MM.1S (cell line): ENCODE measurements at regions not wholly inside any gene's neighbourhood (a gene's known extent, or its start where the extent isn't known, plus 50 kb on each side); places are given as distances from the start of the nearest gene placed in this dataset.
A peak's percentile ranks its signal among the peaks of the same experiment; 100 is the strongest.

Source experiments
- DNase-seq: peaks from one replicate; pipeline ENCODE4 v3.0.0-alpha.2; 2015
- H2AFZ ChIP-seq: fragments of 300-600 bp; sonication (generic); 2 replicates; pipeline ENCODE4 v1.6.0; 2016; ENCODE audit warnings: antibody characterized with exemption, low read length
- H3F3A ChIP-seq: fragments of 300-600 bp; sonication (generic); 2 replicates; pipeline ENCODE4 v1.6.1; 2016; ENCODE audit warnings: mild to moderate bottlenecking, antibody characterized with exemption, low read length, moderate library complexity, mixed read lengths; ENCODE audit not compliant: insufficient read depth
- H3K27ac ChIP-seq: fragments of 300-600 bp; sonication (generic); 2 replicates; pipeline ENCODE4 v1.5.1; 2016; ENCODE audit warnings: mild to moderate bottlenecking, low read length
- H3K27me3 ChIP-seq: fragments of 300-600 bp; sonication (generic); replicated peaks from 2 replicates; pipeline ENCODE4 v1.6.0; 2016; ENCODE audit warnings: low read length; ENCODE audit not compliant: insufficient read depth
- H3K36me3 ChIP-seq: fragments of 300-600 bp; sonication (generic); replicated peaks from 2 replicates; pipeline ENCODE4 v1.6.1; 2016; ENCODE audit warnings: mild to moderate bottlenecking, low read length, mixed read lengths; ENCODE audit not compliant: insufficient read depth
- H3K4me1 ChIP-seq: fragments of 300-600 bp; sonication (generic); 2 replicates; pipeline ENCODE4 v1.6.1; 2016; ENCODE audit warnings: low read length, mixed read lengths
- H3K4me2 ChIP-seq: fragments of 300-600 bp; sonication (generic); 2 replicates; pipeline ENCODE4 v1.6.0; 2016; ENCODE audit warnings: low read depth, low read length
- H3K4me3 ChIP-seq: fragments of 300-600 bp; sonication (generic); 2 replicates; pipeline ENCODE4 v1.5.1; 2016; ENCODE audit warnings: low read length, mixed read lengths
- H3K79me2 ChIP-seq: fragments of 300-600 bp; sonication (generic); 2 replicates; pipeline ENCODE4 v1.6.1; 2016; ENCODE audit warnings: mixed run types, low read length, mixed read lengths
- H3K9ac ChIP-seq: fragments of 300-600 bp; sonication (generic); 2 replicates; pipeline ENCODE4 v1.6.1; 2016; ENCODE audit warnings: low read length, mixed read lengths
- H3K9me2 ChIP-seq: fragments of 300-600 bp; sonication (generic); replicated peaks from 2 replicates; pipeline ENCODE4 v1.6.1; 2016; ENCODE audit warnings: mild to moderate bottlenecking, low read length, mixed read lengths; ENCODE audit not compliant: insufficient read depth
- H3K9me3 ChIP-seq: fragments of 300-600 bp; sonication (generic); replicated peaks from 2 replicates; pipeline ENCODE4 v1.6.1; 2016; ENCODE audit warnings: mild to moderate bottlenecking, low read length, mixed read lengths; ENCODE audit not compliant: insufficient read depth
- H4K20me1 ChIP-seq: fragments of 300-600 bp; sonication (generic); 2 replicates; pipeline ENCODE4 v1.6.1; 2016; ENCODE audit warnings: mild to moderate bottlenecking, low read length, moderate library complexity, mixed read lengths; ENCODE audit not compliant: insufficient read depth
- EZH2 ChIP-seq: fragments of 300-600 bp; sonication (generic); optimal IDR thresholded peaks from 2 replicates; pipeline ENCODE3; 2017; ENCODE audit warnings: low read depth, mild to moderate bottlenecking, antibody characterized with exemption, low read length, mixed read lengths
- EZH2phosphoT487 ChIP-seq: fragments of 300-600 bp; sonication (generic); IDR thresholded peaks from 2 replicates; pipeline ENCODE4 v1.6.1; 2018; ENCODE audit warnings: antibody characterized with exemption, low read length
- TF ChIP-seq, protein P1 (sequence below): fragments of 300-600 bp; sonication (generic); IDR thresholded peaks from 2 replicates; pipeline ENCODE4 v1.5.1; 2016; ENCODE audit warnings: antibody characterized with exemption, low read length, mixed read lengths

- H3K9me3 ChIP-seq = no peaks in the 10 kb centered on the region
- H3K79me2 ChIP-seq = peaks cover 30% of the 10 kb centered on the region
- peak overlapping the region; percentile 69; the same call in 1 of the 2 replicates for H3K27ac ChIP-seq
- H3K27me3 ChIP-seq = no peaks in the 10 kb centered on the region
- H4K20me1 ChIP-seq = no peaks in the 10 kb centered on the region
- H3K4me2 ChIP-seq = peak overlapping the region; percentile 45; the same call in 1 of the 2 replicates
- H3F3A ChIP-seq = peaks cover 17% of the 10 kb centered on the region
- H2AFZ ChIP-seq = no peak overlapping the region
- H3K9me2 ChIP-seq = no peaks in the 10 kb centered on the region
- peaks cover 54% of the 10 kb centered on the region for H3K4me1 ChIP-seq
- H3K4me3 ChIP-seq = no peak overlapping the region
- no peak overlapping the region for H3K9ac ChIP-seq
- TF ChIP-seq EZH2 = no peak
- TF ChIP-seq, protein P1, sequence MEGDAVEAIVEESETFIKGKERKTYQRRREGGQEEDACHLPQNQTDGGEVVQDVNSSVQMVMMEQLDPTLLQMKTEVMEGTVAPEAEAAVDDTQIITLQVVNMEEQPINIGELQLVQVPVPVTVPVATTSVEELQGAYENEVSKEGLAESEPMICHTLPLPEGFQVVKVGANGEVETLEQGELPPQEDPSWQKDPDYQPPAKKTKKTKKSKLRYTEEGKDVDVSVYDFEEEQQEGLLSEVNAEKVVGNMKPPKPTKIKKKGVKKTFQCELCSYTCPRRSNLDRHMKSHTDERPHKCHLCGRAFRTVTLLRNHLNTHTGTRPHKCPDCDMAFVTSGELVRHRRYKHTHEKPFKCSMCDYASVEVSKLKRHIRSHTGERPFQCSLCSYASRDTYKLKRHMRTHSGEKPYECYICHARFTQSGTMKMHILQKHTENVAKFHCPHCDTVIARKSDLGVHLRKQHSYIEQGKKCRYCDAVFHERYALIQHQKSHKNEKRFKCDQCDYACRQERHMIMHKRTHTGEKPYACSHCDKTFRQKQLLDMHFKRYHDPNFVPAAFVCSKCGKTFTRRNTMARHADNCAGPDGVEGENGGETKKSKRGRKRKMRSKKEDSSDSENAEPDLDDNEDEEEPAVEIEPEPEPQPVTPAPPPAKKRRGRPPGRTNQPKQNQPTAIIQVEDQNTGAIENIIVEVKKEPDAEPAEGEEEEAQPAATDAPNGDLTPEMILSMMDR = no peak
- TF ChIP-seq EZH2phosphoT487 = no peak
- H3K36me3 ChIP-seq = no peaks in the 10 kb centered on the region
- DNase-seq = no peak
These were observed 577.9 kb upstream of the DIPK2B start for GRCh38 chrX:45778616-45779015.

- H3K79me2 ChIP-seq = peaks cover 33% of the 10 kb centered on the region
- peaks cover 17% of the 10 kb centered on the region for H3F3A ChIP-seq
- H3K4me1 ChIP-seq = peaks cover 53% of the 10 kb centered on the region
- H3K9me3 ChIP-seq = no peaks in the 10 kb centered on the region
- H3K27ac ChIP-seq = peak overlapping the region; percentile 69; the same call in 1 of the 2 replicates
- no peak overlapping the region for H2AFZ ChIP-seq
- no peaks in the 10 kb centered on the region for H3K9me2 ChIP-seq
- peak overlapping the region; percentile 45; the same call in 1 of the 2 replicates for H3K4me2 ChIP-seq
- TF ChIP-seq EZH2phosphoT487 (no peak), EZH2 (no peak)
- no peaks in the 10 kb centered on the region for H4K20me1 ChIP-seq
- no peaks in the 10 kb centered on the region for H3K27me3 ChIP-seq
- no peaks in the 10 kb centered on the region for H3K36me3 ChIP-seq
- H3K9ac ChIP-seq = no peak overlapping the region
- H3K4me3 ChIP-seq = no peak overlapping the region
- DNase-seq = no peak
These were observed 576.7 kb upstream of the DIPK2B start for GRCh38 chrX:45777366-45777765.

DNA sequence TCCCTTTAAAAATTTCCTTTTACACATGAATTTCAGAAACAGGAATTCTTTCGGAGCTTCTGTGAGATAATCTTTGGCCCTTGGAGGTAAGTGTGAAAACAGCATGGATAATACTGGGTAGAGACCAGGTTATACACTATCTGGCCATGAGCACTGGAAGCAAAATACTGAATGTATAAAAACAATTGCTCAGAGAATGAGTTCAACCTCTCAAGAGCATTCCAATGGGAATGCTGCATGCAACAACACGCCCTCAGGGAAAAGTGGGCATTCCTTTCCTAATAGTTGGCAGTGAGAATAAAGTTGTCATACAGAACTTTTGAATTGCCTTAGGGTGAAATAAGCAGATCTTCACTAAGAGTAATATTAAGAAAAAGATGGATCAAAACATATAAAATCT lies 574.8 kb upstream of the DIPK2B start:
- peaks cover 34% of the 10 kb centered on the region for H3K79me2 ChIP-seq
- H3K4me3 ChIP-seq = no peak overlapping the region
- no peak overlapping the region for H3K27ac ChIP-seq
- no peaks in the 10 kb centered on the region for H3K9me3 ChIP-seq
- H3K4me2 ChIP-seq = no peak overlapping the region
- TF ChIP-seq EZH2phosphoT487 (no peak), EZH2 (no peak)
- TF ChIP-seq, protein P1 = no peak
- H3K4me1 ChIP-seq = peaks cover 50% of the 10 kb centered on the region
- H2AFZ ChIP-seq = no peak overlapping the region
- no peaks in the 10 kb centered on the region for H3K27me3 ChIP-seq
- H3K36me3 ChIP-seq = no peaks in the 10 kb centered on the region
- DNase-seq = no peak
- peaks cover 13% of the 10 kb centered on the region for H3F3A ChIP-seq
- no peaks in the 10 kb centered on the region for H3K9me2 ChIP-seq
- no peaks in the 10 kb centered on the region for H4K20me1 ChIP-seq
- H3K9ac ChIP-seq = no peak overlapping the region

GRCh38 chrX:45774961-45775360 lies 574.3 kb upstream of the DIPK2B start:
- no peak for TF ChIP-seq EZH2
- TF ChIP-seq EZH2phosphoT487 = no peak
- TF ChIP-seq, protein P1 = no peak
- no peaks in the 10 kb centered on the region for H4K20me1 ChIP-seq
- H3K27me3 ChIP-seq = no peaks in the 10 kb centered on the region
- H3K36me3 ChIP-seq = no peaks in the 10 kb centered on the region
- peaks cover 47% of the 10 kb centered on the region for H3K4me1 ChIP-seq
- H2AFZ ChIP-seq = no peak overlapping the region
- no peak overlapping the region for H3K4me2 ChIP-seq
- no peak for DNase-seq
- H3K27ac ChIP-seq = no peak overlapping the region
- H3K9ac ChIP-seq = no peak overlapping the region
- H3K9me3 ChIP-seq = no peaks in the 10 kb centered on the region
- H3K4me3 ChIP-seq = no peak overlapping the region
- H3K9me2 ChIP-seq = no peaks in the 10 kb centered on the region
- peaks cover 34% of the 10 kb centered on the region for H3K79me2 ChIP-seq
- H3F3A ChIP-seq = peaks cover 13% of the 10 kb centered on the region
